ENCODE measurements at regions not wholly inside any gene's neighbourhood (a gene's known extent, or its start where the extent isn't known, plus 50 kb on each side); places are given as distances from the start of the nearest gene placed in this dataset.

DNA sequence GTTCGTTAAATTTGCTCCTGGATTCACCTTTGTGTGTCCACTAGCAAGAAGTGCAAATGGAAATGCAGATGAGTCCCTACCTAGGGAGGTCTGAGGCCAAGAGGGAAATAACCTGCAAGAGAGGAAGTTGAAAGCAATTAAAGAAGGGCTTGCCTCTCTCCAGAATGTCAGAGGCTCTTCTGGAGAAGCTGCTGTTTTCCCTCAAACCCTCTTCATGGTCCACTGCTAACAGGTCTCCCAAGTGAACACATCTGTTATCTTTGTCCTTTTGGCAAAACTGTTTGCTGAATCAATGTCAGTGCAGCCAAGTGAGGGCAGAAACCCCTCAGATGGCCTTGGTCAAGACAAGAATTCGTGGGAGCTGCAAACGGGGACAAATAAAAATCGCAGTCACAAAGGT lies 177.3 kb upstream of the PLXNA2 start:
- no peak for FAIRE-seq

DNA sequence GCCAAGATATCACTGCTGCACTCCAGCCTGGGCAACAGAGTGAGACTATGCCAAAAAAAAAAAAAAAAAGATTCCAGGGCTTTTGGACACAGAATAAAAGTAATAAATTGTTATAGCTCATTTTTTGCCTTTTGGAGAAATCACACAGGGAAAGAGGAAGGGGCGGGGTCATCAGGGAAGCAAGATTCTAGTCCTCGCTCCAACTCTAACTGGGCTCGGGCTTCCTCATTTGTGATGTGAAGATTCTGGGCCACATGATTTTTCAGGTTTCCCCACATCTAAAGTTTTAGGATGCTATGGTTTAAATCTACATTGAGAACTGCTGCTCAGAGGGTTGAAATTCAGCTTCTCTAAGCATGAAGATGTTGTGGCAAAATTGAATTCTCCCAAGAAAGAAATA lies 179.3 kb upstream of the PLXNA2 start:
- FAIRE-seq: no peak

DNA sequence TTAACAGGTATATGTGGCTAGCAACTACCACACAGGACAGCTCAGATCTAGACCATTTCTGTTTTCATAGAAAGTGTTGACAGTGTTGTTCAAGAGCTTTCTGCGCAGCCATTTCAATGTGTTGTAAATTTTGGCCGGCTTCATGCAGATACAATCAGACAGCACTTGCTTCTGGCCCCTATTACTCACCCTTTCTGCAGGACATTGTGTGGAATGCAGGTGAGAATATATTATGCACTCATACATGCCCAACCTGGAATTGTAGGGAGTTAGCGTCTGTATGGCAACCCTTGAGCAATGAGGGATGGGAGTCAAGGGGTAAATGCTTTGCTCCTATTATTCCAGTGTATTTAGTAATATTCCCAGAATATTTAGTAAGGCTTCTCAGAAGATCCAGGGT lies 180.9 kb upstream of the PLXNA2 start:
- no peak for FAIRE-seq

DNA sequence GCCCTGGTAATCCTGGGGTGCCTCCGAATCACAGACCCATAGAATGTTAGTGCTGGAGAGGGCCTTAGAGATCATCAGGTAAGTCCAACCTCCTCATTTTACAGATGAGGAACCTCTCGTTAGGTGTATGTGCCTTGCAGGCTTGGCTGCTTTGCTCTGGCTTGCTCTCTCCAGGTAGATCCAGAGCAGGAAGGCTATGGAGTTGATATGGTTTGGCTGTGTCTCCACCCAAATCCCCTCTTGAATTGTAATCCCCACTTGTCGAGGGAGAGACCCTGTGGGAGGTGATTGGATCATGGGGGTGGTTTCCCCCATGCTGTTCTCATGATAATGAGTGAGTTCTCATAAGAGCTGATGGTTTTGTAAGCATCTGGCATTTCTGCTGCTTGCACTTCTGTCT lies 186.0 kb upstream of the PLXNA2 start:
- no peak for FAIRE-seq

DNA sequence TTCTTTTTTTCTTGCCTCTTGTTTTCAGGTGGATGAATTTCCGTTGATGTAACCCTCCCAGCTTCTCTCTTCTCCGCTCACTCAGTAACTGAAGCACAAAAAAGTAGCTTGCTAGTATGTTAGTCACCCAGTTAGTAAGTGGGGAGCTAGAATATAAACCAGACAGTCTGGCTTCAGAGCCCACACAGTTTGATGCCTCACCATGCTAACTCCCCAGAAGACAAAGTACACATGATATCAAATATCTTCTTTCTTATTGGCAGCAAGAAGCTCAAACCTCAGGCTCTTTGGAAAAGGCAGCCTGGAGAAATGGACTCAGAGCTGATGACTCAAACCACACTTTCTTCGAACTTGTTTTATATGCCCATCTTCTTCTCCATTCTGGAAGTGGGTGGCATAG lies 187.5 kb upstream of the PLXNA2 start:
- FAIRE-seq: no peak

DNA sequence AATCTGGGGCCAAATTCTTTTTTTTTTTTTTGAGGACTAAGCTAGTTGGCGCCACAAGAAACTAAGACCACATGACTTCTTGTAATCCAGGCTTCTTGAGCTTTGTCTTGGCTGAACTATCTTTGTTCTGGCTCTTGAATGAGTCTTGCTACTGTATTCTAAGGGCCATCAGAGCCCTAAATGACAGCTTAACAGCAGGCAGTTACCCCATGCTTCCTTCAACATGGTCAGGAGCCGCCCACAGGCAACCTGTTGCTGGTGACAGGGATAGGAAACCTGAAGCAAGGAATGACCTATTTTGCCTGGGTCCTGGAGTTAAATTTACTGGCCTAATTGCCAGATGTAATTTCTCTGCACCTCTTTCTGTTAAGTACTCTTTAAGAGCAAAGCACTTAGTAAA lies 188.2 kb upstream of the PLXNA2 start:
- no peak for FAIRE-seq

DNA sequence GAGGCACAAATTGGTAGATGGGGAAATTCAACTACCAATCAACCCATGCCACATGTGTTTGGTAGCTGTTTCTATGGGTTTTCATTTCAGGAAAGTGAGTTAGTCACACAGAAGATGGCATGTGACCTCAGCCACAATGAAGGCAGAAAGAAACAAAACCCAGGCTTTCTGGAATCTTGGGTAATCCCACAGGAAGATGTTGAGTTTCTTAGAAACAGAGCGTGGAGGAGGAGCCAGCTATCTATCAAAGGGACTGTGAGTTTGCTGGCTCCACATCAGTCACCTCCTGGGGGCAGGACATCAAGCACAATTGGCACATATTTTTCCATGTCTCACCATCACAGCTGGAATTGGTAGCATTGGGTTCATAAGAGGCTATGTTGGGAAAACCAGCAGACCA lies 188.9 kb upstream of the PLXNA2 start:
- FAIRE-seq: no peak

DNA sequence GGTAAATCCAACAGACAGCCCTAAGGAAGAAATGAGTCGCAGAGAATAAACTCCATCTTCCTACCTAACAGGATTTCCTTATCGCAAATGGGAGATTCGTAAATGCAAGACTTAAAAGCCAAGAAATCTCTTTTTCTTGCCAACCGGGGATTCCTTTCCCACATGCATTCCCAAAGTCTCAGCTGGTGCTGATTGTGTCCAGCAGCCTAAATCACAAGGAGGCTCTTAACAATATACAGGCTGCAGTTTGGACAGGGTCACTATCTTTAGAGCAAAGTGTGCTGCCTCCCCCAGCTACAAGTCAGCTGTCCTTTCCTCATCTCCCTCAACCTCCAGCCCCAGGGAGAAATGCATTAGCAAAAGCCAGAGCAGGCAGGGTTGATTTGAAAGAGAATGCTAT lies 189.8 kb upstream of the PLXNA2 start:
- FAIRE-seq: no peak

DNA sequence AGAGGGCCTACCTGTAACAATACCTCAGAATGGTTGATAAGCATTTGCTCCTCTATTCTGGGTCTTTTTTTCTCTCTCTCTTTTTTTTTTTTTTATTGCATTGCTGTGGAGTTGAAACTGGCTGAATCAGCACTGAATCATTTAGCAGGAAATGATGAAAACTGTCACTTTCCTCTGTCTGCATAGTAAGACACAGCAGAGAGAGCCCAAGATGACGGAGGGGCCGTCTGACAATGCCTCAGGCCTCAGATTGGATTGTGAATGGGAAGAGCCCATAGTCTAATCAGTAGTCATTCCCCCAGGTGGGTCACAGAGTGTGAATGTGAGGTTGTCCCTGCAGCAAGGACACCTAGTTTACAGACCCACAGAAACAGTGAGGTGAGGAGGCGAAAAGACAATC lies 193.2 kb upstream of the PLXNA2 start:
- FAIRE-seq: no peak

DNA sequence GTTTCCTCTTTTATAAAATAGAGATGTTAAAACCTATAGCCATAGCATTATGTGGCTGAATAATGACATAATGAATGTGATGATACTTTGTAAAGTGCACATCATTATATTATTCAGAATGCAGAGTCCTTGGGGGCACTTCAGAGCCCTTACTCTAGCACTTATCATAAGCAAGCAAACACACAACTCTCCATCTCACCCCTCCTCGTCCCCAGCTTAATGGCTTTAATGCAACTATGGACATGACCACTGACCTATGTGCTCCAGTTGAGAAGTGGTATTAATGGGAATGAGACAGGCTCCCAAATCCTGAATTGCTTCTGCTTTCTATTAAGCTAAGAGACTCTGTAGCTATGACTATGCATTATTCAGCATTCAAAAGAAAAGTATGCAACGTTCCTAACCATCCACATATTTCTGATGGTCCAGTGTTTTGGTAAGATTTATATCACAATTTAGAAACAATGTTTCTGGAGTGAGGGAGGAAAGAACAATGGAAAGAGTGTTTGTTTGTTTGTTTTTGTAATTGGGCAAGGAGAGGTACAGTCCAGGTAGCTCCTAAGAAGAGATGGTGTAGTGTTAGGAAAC lies 194.0 kb upstream of the PLXNA2 start:
- FAIRE-seq: no peak

DNA sequence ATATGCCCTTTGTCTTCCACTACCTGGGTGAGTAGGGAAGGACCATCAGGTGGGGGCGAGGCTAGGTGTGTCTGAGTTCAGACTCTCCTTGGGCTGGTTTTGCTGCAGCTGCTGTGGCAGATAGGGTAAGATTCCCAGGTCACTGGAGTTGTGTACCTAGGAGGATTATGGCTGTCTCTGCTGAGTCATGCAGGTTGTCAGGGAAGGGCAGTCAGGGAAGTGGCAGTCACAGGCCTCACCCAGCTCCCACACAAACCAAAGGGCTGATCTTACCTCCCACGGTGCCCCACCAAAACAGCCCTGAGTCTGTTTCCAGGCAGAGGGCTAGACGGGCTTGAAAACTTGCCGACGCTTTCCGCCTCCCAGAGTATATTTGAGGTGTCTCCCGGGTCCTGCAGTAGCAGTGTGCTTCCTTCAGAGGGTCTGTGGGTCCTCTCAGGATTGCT lies 201.6 kb upstream of the PLXNA2 start:
- no peak for FAIRE-seq

DNA sequence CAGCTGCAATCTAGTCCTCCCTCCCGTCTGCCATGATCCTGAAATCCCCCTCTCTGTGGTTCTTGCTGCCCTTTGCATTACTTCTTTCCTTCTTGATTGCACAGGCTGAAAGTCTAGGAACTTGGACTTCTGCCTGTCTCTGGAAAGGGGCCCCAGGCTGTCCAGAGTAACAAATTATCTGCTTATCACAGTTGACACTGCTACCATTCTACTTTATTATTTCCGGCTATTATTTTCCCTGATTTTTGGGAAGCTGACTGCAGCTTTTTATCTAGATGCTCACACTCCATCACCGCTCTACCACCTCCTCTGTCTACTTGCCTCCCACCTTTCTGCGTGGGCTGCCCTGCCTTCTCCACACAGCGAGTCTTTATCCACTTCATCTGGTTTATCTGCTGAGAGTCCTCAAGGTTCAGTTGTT lies 202.1 kb upstream of the PLXNA2 start:
- no peak for FAIRE-seq

DNA sequence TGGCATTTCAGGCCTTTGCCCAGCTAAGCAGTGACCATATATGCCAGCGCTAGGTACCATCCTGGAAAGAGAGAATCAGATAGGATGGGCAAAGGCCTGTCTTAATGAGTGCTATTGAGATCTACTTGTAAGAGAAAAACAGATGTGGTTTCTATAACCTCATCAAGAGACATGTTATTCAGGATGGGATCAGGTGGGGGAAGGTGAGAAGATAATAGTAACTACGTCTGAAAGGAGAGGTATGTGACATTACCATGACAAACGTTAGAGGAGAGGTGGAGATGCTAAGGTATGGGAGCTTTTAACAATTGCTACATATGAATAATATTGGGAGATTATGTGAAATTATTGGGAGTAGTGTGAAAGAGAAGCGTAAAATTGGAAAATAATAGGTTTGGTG lies 204.2 kb upstream of the PLXNA2 start:
- no peak for FAIRE-seq

DNA sequence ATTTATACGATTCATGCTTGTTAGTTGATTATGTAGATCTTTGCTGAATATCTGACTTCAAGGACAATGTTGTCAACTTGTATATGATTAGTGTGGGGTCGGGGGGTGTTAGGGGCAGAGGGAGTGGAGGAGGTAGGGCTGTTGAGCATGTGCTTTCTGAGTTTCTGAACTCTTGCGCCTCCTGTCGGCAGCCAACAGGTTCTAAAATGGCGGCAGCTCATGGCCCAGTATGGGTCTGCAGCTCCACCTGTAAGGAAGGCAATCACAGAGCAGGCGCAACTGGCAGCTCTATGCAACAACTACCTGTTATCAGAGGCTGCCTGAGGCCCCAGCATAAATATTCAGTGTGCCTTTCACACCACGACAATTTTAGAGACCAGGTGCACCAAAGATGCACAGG lies 205.8 kb upstream of the PLXNA2 start:
- no peak for FAIRE-seq

DNA sequence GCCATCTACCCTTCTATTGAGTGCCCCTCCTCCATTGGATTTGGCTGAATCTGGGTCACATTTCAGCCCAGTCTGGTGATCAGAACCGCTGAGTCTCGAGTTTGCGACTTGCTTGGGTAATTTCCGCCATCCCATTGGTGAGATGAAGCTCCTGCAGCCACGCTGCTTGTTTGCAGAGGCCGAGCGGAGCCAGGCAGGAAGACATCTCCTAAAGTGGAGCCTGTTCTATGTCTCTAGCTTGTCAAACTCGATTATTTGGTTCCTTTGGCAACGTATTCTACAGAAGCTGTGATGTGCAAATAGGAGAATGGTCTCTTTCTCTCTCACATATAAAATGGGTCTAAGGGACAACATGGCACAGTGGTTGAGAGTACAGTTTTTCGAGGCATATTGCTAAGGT lies 206.8 kb upstream of the PLXNA2 start:
- FAIRE-seq: no peak

DNA sequence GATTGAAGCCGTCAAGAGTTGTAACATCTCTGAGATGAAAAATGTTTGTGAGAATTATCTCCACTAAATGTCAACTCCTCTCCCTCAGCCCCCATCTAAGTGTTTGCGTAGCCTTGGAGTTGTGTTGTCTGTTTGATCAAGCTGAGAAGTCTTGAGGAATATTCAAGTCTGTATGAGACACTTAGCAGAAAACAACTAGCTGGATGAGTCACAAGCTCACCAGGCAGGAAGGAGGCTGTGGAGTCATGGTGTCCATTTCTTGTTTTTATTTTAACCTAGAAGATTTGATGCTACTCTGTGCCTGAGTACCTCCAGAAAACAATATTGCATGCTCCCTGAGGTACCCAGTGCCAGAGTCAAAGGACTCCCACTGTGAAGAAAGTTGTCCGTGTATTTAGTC lies 211.6 kb upstream of the PLXNA2 start:
- FAIRE-seq: no peak

DNA sequence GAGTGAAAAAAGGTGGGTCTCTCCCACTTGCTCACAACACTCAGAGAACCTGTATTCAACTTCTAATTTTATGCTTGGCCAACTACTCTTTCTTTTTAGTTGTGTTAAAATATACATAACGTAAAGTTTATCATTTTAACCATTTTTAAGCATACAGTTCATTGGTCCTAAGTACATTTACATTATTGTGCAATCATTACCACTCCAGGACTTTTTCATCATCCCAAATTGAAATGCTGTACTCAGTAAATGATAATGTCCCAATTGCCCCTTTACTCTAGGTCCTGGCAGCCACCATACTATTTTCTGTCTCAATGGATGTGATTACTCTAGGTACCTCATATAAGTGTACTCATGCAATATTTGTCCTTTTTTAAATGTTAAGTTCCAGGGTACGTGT lies 212.3 kb upstream of the PLXNA2 start:
- FAIRE-seq: no peak

DNA sequence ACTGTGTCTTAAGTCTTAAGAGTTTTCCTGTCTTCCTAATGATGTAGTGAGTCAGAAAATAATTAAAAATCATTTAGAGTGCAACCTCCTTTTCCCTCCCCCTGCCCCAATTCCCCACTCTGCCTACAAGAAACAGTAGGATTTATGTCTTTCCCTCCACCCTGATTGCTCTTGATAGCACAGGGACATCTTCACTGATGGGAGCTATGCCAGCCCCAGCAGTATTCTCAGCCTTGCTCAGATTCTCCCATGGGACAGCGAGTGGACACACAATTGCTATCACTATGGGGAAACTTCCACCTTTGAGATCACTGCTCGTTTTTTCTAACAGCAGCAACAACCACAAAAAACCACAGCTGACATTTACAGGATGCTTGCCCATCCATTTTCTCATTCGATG lies 216.6 kb upstream of the PLXNA2 start:
- no peak for FAIRE-seq

DNA sequence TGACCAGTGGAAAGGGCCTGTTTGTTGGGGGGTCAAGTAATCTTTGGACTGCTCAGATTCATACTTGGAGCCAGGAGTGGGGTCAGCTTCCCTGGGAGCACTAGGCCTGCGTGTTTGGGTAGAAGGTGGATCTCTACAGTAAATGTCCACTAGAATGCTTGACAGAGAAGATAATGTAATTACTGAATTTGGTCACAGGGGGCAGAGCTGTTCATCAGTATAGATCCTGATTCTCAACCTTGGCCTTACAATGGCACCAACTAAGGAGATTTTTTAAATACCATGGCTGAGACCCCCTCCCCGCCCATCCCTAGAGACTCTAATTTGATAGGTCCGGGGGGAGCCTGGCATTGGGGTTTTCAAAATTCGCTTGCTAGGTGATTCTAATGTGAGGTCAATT lies 217.5 kb upstream of the PLXNA2 start:
- no peak for FAIRE-seq

DNA sequence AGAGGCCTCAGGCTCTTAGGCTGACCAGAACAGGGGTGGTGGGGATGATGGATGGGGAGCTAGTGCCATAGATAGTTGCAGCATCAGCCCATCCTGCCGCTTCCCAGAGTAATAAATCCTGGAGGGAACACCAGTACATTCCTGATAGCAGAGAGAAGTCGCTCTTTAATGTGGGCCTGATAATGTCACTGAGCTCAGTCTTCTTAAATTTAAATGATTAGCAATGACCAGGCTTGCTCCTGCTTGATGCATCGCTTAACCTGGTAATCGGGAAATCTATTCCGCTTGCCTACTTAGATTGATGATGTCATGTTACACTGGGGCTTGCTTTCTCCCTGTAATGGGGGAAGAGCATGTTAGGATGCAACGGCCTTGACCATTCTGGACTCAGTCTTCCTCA lies 218.6 kb upstream of the PLXNA2 start:
- no peak for FAIRE-seq

DNA sequence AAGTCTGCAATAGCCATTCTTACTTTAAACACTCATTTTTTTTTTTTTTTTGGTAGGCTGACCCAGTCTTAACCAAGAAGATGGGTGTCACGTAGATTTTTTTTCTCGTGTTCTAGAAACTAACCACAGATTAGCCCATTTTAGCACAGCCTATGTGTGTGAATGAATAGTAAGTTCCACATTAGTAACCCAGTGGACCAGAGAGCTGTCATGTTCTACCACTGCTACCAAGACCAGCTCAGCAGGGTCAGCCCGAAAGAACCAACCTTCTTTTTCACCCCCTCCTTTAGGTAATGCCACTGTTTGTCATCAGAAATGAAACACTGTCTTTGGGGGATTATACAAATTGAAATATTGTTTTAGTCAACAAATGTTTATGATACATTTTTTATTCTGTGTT lies 221.1 kb upstream of the PLXNA2 start:
- FAIRE-seq: no peak

DNA sequence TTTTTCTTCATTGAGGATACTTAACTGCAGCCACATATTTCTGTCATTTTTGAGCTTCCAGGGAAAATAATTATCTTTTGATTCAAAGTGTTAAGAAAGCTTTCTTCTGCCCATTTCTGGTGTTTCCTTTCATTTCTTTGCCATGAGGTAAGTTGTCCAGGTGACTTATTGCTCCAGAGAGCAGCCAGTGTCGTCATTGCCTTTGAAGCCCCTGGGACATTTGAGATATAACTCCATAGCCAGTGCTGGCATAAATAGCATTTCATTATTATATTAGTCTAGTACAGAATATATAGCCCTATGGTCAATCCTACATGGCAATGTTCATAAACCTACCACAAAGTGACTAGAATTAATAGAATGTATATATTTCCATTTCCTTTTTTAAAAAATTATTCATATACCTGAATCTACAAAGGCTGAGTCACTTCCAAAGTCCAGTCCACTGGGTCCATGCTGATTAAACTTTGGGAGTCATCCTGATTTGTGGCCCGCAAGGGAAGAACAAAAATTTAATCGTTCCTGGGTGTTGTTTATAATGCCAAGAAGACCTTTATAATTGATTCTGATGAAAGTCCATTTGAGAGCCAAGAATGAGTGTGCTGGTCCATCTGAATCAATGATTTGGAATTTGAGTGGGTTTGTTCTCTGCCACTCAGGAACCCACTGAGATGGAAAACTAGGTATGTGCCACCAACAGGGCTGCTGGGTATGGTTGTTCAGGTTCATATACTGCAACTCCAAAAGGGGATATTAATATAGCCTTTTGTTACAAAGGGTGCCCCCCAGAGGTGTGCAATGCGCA lies 221.8 kb upstream of the PLXNA2 start:
- FAIRE-seq: no peak

DNA sequence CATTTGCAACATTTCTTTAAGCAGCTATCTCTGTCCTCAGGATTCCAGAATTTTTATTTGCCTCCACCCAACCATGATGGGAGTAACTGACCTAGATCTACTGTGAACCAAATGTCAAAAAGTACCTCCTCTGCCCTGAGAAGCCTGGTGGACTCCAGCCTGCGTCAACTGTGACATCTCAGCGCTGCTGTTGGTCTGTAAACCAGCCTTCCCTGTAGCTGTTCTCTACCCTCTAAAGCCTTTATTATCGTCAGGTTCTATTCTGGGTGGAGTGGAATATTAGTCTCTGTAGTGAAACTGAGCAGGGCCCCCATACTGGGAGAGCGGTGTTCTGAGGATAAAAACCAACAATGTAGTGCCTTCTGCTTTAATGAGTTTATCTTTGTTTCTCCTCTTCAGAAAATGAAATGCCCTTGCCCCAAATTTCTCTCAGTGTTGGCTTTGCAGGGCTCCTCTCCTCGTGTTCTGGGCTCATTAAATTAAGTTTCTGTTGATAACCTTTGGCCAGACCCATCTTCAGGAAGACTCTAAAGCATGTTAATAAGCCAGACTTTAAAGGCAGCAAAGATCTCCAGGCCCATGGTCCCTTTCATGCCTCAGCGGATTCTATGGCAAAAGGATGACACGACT lies 223.1 kb upstream of the PLXNA2 start:
- FAIRE-seq: no peak

DNA sequence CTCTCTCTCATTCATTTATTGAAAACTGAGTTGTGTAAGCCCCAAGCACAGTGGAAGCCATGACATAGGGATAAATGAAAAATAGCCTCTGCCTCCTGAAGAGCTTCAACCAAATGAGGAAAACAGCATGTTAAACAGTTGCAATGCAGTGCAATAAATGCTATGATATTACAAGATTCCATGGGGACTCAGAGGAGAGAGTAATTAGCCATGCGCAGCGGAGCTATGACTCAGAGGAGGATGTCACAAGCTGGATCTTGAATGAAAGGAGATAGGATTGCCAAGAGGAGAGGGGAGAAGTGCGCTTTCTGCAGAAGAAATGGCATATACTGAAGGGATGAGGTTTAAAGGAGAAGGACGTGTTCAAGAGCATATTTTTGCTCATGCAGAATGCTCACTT lies 231.3 kb upstream of the PLXNA2 start:
- no peak for FAIRE-seq
